Breast epithelium (tissue), 3 donors: ENCODE measurements at regions not wholly inside any gene's neighbourhood (a gene's known extent, or its start where the extent isn't known, plus 50 kb on each side); places are given as distances from the start of the nearest gene placed in this dataset.

Source experiments
- POLR2A ChIP-seq: fragments of 450-650 bp; IDR thresholded peaks from one replicate; pipeline ENCODE4 v1.6.1; 2016; ENCODE audit warnings: antibody characterized with exemption, mild to moderate bottlenecking, moderate library complexity
- POLR2AphosphoS5 ChIP-seq, 3 donors: sonication (generic); formaldehyde crosslinking; IDR thresholded peaks; one replicate each; pipeline ENCODE4 v1.6.1; 2017; ENCODE audit warnings: antibody characterized with exemption in 3 of 3
- TF ChIP-seq, protein P1 (sequence below), 3 donors: fragments of 450-650 bp; IDR thresholded peaks; one replicate each; pipeline ENCODE4 v1.5.1; 2016 to 2017; ENCODE audit warnings: antibody characterized with exemption in 3 of 3, mild to moderate bottlenecking in 3 of 3, moderate library complexity in 3 of 3

DNA sequence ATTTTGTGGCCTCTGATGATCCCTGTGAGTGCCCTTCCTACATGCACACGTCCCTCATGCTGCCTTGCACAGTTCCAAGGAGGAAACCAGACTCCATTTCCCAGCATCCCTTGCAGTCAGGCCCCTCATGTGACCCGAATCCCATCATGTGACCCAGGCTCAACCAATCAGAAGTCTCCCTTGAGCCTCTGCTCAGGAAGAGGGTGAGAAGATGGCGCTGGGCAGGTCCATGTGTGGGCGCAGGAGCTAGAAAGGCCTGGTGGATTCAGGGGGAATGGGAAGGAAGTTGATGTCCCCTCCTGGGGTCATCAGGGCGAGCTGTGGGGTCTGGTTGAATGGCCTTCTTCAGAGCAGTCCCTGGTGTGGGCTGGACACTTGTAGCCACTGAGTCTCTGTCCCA lies 240.5 kb downstream of the ADGRD1 start:
- TF ChIP-seq, protein P1, sequence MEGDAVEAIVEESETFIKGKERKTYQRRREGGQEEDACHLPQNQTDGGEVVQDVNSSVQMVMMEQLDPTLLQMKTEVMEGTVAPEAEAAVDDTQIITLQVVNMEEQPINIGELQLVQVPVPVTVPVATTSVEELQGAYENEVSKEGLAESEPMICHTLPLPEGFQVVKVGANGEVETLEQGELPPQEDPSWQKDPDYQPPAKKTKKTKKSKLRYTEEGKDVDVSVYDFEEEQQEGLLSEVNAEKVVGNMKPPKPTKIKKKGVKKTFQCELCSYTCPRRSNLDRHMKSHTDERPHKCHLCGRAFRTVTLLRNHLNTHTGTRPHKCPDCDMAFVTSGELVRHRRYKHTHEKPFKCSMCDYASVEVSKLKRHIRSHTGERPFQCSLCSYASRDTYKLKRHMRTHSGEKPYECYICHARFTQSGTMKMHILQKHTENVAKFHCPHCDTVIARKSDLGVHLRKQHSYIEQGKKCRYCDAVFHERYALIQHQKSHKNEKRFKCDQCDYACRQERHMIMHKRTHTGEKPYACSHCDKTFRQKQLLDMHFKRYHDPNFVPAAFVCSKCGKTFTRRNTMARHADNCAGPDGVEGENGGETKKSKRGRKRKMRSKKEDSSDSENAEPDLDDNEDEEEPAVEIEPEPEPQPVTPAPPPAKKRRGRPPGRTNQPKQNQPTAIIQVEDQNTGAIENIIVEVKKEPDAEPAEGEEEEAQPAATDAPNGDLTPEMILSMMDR (IDR thresholded peaks at IDR 0.05), result no peak
- TF ChIP-seq POLR2A, result no peak
- TF ChIP-seq POLR2AphosphoS5 (IDR thresholded peaks at IDR 0.05), result no peak
